ENCODE measurements at regions not wholly inside any gene's neighbourhood (a gene's known extent, or its start where the extent isn't known, plus 50 kb on each side); places are given as distances from the start of the nearest gene placed in this dataset.

GRCh38 chr3:8343058-8343457, 158.6 kb upstream of the LMCD1 start:
- TF ChIP-seq CTCF (IDR thresholded peaks at IDR 0.05) (no peak), POLR2A (IDR thresholded peaks at IDR 0.05) (no peak), EP300 (IDR thresholded peaks at IDR 0.05) (no peak), POLR2AphosphoS5 (IDR thresholded peaks at IDR 0.05) (no peak)

All from upper lobe of left lung (tissue), 4 donors.